IPS DF 19.7 (cell line): ENCODE measurements at regions not wholly inside any gene's neighbourhood (a gene's known extent, or its start where the extent isn't known, plus 50 kb on each side); places are given as distances from the start of the nearest gene placed in this dataset.

Experiments used
- DNase-seq: peaks from one replicate; pipeline ENCODE4 v3.0.0-alpha.2; 2013; ENCODE audit warnings: low read depth, low spot score

DNA sequence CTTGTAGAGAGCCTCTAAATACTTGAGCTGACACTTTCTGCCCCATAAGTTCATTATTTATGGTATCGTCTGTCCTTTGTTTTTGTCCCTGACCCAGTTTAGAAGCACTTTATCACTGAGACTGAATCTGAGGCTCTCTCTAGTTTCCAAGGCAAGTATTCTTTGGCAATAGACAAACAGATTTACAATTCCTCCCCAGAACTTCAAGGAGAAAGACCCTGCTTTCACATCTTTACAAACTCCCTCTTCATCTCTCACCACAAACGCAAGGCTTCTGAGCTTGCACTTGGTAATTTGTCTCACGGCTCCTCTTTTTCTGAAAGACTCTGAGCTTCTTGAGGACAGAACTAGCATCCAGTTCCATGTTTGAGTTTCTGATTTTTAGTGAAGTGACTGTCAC, 49.8 kb upstream of the PARP11 start:
- no peak for DNase-seq
